ENCODE measurements at regions not wholly inside any gene's neighbourhood (a gene's known extent, or its start where the extent isn't known, plus 50 kb on each side); places are given as distances from the start of the nearest gene placed in this dataset.

GRCh38 chr2:156182132-156182531, 150.4 kb downstream of the NR4A2 start:
- TF ChIP-seq USF2 (IDR thresholded peaks at IDR 0.05; ENCODE audit: low read depth, low read length) (no peak), CHD1 (IDR thresholded peaks at IDR 0.05; ENCODE audit: low read depth, low read length) (no peak), RAD21 (IDR thresholded peaks at IDR 0.05; ENCODE audit: low read length) (no peak)
- TF ChIP-seq, protein P1, sequence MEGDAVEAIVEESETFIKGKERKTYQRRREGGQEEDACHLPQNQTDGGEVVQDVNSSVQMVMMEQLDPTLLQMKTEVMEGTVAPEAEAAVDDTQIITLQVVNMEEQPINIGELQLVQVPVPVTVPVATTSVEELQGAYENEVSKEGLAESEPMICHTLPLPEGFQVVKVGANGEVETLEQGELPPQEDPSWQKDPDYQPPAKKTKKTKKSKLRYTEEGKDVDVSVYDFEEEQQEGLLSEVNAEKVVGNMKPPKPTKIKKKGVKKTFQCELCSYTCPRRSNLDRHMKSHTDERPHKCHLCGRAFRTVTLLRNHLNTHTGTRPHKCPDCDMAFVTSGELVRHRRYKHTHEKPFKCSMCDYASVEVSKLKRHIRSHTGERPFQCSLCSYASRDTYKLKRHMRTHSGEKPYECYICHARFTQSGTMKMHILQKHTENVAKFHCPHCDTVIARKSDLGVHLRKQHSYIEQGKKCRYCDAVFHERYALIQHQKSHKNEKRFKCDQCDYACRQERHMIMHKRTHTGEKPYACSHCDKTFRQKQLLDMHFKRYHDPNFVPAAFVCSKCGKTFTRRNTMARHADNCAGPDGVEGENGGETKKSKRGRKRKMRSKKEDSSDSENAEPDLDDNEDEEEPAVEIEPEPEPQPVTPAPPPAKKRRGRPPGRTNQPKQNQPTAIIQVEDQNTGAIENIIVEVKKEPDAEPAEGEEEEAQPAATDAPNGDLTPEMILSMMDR (conservative IDR thresholded peaks at IDR 0.05; ENCODE audit: low read depth, low read length), result no peak

Data from IMR-90 (cell line).